ENCODE measurements at regions not wholly inside any gene's neighbourhood (a gene's known extent, or its start where the extent isn't known, plus 50 kb on each side); places are given as distances from the start of the nearest gene placed in this dataset.

DNA sequence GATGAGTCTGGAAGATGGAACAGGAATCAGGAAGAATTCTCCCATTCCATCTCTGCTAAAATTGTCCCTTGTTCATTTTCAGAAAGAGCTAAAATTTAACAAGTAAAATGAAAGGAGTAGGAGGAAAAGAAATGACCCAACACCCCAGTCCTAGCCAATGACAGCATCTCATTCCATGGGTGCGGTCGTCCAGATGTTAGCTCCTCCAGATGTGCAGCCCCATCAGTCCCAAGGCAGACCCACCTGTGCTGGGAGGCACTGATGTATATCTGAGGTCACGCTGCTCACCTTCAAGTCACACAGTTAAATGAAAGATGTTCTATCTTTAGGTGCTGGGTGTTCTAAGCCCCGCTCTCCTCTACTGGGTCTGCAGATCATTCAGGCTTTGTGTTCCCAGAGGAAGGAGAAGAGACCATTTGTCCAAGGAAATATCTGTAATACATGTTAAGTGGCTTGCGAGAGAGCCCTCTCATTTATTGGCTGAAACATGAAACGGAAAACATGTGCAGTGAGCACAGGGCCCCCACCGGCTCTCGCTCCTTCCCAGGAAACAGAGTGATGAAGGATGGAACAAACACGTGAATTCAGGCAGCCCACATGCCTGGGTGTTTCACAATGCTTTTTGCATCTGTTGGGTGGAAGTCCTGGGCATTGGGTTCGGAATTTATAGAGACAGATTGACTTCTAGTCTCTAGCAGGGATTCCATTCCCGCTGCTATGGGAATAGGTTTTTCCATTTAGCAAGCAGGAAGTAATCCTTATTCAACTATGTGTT lies 294.6 kb downstream of the NUAK1 start:
- Histone ChIP-seq H3K9me3 (ENCODE audit: control insufficient read depth, low read length) (no peaks in the 10 kb centered on the region), H3K36me3 (ENCODE audit: control insufficient read depth, insufficient read depth, low read length) (no peaks in the 10 kb centered on the region), H3K4me3 (ENCODE audit: insufficient read depth, low read depth, low read length) (no peak overlapping the region), H3K27ac (ENCODE audit: insufficient read depth, low read depth, low read length, poor library complexity, severe bottlenecking) (no peak overlapping the region), H3K27me3 (ENCODE audit: control insufficient read depth, insufficient read depth, low read length, poor library complexity, severe bottlenecking) (no peaks in the 10 kb centered on the region), H3K4me1 (ENCODE audit: control insufficient read depth, insufficient read depth, low read length) (no peaks in the 10 kb centered on the region)
- 93 to 95% methylated on average over 11 of the region's 11 CpGs for WGBS, 2 experiments

DNA sequence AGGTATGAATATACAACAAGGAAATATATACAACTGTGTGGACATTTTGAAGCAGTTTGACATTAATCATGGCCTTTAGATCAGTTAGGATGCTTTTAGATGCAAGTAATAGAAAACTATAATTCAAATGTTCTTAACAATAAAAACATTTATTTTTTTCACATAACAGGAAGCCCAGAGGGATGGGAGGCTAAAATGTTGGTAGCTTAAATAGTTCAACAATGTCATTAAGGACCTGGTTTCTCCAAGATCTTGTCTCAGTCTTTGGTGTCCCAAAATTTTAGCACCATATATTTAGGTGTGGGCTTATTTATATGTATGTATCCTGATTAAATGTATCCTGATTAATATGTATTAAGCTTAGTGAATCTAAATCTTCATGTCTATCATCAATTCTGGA lies 292.4 kb downstream of the NUAK1 start:
- H3K9me3 ChIP-seq (ENCODE audit: control insufficient read depth, low read length) = no peaks in the 10 kb centered on the region
- H3K27ac ChIP-seq (ENCODE audit: insufficient read depth, low read depth, low read length, poor library complexity, severe bottlenecking) = no peak overlapping the region
- H3K4me1 ChIP-seq (ENCODE audit: control insufficient read depth, insufficient read depth, low read length) = no peaks in the 10 kb centered on the region
- peaks cover 11% of the 10 kb centered on the region for H3K27me3 ChIP-seq (ENCODE audit: control insufficient read depth, insufficient read depth, low read length, poor library complexity, severe bottlenecking)
- no peaks in the 10 kb centered on the region for H3K36me3 ChIP-seq (ENCODE audit: control insufficient read depth, insufficient read depth, low read length)
- no peak overlapping the region for H3K4me3 ChIP-seq (ENCODE audit: insufficient read depth, low read depth, low read length)

DNA sequence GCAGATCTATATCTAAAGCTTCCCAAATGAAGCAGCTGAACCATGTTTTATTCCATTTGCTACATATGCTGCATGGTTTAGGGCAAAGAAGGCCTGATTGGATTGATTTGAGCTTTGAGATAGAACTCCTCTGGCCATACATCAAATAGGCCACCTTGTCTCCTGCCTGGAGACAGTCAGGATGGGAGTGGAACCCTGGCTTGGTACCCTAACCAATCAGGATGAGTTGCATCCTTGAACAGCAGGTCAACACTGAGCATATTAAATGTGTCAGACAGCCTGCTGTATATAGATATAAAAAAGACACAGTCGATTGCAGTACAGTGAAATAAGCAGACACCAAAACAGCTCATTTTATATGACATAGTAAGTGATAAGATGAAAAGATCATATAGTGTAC lies 291.7 kb downstream of the NUAK1 start:
- Histone ChIP-seq H3K36me3 (ENCODE audit: control insufficient read depth, insufficient read depth, low read length) (no peaks in the 10 kb centered on the region), H3K4me1 (ENCODE audit: control insufficient read depth, insufficient read depth, low read length) (no peaks in the 10 kb centered on the region), H3K9me3 (ENCODE audit: control insufficient read depth, low read length) (no peaks in the 10 kb centered on the region), H3K27ac (ENCODE audit: insufficient read depth, low read depth, low read length, poor library complexity, severe bottlenecking) (no peak overlapping the region), H3K27me3 (ENCODE audit: control insufficient read depth, insufficient read depth, low read length, poor library complexity, severe bottlenecking) (peaks cover 11% of the 10 kb centered on the region), H3K4me3 (ENCODE audit: insufficient read depth, low read depth, low read length) (no peak overlapping the region)
- 100% methylated on average over 1 of the region's 1 CpG; no CpG with 5 or more reads in 1 of the 2 experiments for WGBS, 2 experiments

DNA sequence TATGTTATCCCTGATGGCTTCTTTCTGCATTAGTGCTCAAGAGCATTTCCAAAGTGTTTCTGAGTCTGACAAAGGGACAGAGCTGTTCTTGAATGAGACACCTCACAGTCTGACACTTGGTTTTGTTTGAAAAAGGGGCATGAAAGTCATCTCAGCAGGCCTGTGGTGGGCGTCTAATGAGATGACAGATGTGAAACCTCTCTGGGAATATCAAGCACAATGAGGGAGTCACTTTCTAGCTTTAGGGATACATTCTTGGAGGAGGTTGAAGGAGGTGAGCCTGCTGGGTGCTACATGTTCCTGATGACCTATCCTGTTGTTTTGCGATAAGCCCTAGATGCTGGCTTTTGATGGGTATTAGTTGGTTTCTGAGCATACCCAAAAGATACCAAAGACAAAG lies 290.5 kb downstream of the NUAK1 start:
- no peaks in the 10 kb centered on the region for H3K9me3 ChIP-seq (ENCODE audit: control insufficient read depth, low read length)
- H3K36me3 ChIP-seq (ENCODE audit: control insufficient read depth, insufficient read depth, low read length) = no peaks in the 10 kb centered on the region
- no peaks in the 10 kb centered on the region for H3K4me1 ChIP-seq (ENCODE audit: control insufficient read depth, insufficient read depth, low read length)
- 61 to 69% methylated on average over 2 of the region's 2 CpGs for WGBS, 2 experiments
- no peak overlapping the region for H3K27ac ChIP-seq (ENCODE audit: insufficient read depth, low read depth, low read length, poor library complexity, severe bottlenecking)
- peaks cover 11% of the 10 kb centered on the region for H3K27me3 ChIP-seq (ENCODE audit: control insufficient read depth, insufficient read depth, low read length, poor library complexity, severe bottlenecking)
- H3K4me3 ChIP-seq (ENCODE audit: insufficient read depth, low read depth, low read length) = no peak overlapping the region

DNA sequence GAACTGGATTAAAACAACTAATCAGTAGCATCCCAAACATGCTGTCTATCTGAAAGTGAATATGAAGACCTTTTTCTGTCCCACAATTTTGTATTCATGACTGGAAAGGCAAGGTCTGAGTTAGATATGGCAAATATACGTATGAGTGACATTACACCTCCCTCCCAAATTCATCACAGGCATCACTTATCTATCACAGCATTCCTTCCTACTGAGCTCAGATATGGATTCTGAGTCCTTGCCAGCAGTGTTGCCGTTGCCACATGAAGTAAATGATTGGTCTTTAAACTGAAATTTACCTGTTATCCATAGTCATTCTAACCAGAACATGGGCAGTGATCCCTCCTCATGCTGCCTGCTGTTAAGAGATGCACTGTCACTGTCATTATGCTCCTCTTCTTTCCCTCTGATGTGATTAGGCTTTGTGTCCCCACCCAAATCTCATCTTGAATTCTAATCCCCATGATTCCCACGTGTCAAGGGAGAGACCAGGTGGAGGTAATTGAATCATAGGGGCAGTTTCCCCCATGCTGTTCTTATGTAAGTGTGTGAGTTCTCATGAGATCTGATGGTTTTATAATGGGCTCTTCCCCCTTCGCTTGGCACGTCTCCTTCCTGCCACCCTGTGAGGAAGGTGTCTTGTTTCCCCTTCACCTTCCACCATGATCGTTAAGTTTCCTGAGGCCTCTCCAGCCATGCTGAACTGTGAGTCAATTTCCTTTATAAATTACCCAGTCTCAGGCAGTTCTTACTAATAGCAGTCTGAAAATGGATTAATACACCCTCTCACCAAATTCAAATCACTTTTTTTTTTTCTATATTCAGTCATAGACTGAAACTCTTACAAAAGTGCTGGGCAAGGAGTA lies 288.4 kb downstream of the NUAK1 start:
- Histone ChIP-seq H3K4me3 (ENCODE audit: insufficient read depth, low read depth, low read length) (no peak overlapping the region), H3K36me3 (ENCODE audit: control insufficient read depth, insufficient read depth, low read length) (no peaks in the 10 kb centered on the region), H3K27ac (ENCODE audit: insufficient read depth, low read depth, low read length, poor library complexity, severe bottlenecking) (no peak overlapping the region), H3K27me3 (ENCODE audit: control insufficient read depth, insufficient read depth, low read length, poor library complexity, severe bottlenecking) (peaks cover 11% of the 10 kb centered on the region), H3K9me3 (ENCODE audit: control insufficient read depth, low read length) (no peaks in the 10 kb centered on the region), H3K4me1 (ENCODE audit: control insufficient read depth, insufficient read depth, low read length) (no peaks in the 10 kb centered on the region)
- 89 to 92% methylated on average over 6 of the region's 6 CpGs for WGBS, 2 experiments

DNA sequence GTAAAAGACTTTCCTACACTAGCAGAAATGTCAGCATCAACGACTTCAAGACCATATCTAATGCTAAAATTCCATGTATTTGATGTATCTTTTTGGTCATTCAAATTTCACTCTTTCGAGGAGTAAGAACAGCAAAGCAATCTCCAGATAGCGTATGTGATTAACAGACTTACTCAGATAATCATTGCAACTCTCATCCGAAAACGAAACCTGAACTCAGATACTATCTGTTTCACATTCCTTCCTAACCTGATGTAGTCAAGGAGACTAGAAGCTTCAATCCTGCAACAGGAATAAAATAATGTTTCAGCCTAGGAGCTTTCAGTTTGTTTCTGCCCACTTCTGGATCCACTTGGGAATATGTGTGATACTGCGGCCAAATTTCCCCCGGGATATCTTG lies 286.3 kb downstream of the NUAK1 start:
- Histone ChIP-seq H3K9me3 (ENCODE audit: control insufficient read depth, low read length) (no peaks in the 10 kb centered on the region), H3K27me3 (ENCODE audit: control insufficient read depth, insufficient read depth, low read length, poor library complexity, severe bottlenecking) (peaks cover 11% of the 10 kb centered on the region), H3K4me1 (ENCODE audit: control insufficient read depth, insufficient read depth, low read length) (no peaks in the 10 kb centered on the region), H3K36me3 (ENCODE audit: control insufficient read depth, insufficient read depth, low read length) (no peaks in the 10 kb centered on the region), H3K4me3 (ENCODE audit: insufficient read depth, low read depth, low read length) (no peak overlapping the region), H3K27ac (ENCODE audit: insufficient read depth, low read depth, low read length, poor library complexity, severe bottlenecking) (no peak overlapping the region)
- 92 to 95% methylated on average over 6 to 7 of the region's 7 CpGs for WGBS, 2 experiments

DNA sequence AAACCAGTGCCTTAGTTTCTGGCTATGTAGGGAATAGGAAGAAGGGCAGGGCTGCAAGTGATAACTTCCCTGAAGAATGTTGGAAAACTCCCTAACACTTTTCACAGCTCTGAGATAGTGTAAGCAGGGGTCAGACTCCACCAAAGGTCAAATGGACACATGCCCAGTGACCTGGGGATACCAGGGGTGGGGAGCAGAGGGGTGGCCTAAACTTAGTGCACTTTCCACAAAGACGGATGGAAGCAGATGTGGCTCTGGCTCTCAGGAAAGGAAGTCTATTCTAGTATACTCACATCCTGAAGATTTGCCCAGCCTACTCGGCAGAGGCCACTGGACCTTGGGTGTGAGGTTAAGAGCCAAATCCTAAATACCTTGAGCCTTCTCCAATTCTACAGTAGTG lies 285.8 kb downstream of the NUAK1 start:
- Histone ChIP-seq H3K27me3 (ENCODE audit: control insufficient read depth, insufficient read depth, low read length, poor library complexity, severe bottlenecking) (peaks cover 11% of the 10 kb centered on the region), H3K4me1 (ENCODE audit: control insufficient read depth, insufficient read depth, low read length) (no peaks in the 10 kb centered on the region), H3K27ac (ENCODE audit: insufficient read depth, low read depth, low read length, poor library complexity, severe bottlenecking) (no peak overlapping the region), H3K9me3 (ENCODE audit: control insufficient read depth, low read length) (no peaks in the 10 kb centered on the region), H3K36me3 (ENCODE audit: control insufficient read depth, insufficient read depth, low read length) (no peaks in the 10 kb centered on the region), H3K4me3 (ENCODE audit: insufficient read depth, low read depth, low read length) (no peak overlapping the region)
- 90 to 100% methylated on average over 2 of the region's 2 CpGs for WGBS, 2 experiments

DNA sequence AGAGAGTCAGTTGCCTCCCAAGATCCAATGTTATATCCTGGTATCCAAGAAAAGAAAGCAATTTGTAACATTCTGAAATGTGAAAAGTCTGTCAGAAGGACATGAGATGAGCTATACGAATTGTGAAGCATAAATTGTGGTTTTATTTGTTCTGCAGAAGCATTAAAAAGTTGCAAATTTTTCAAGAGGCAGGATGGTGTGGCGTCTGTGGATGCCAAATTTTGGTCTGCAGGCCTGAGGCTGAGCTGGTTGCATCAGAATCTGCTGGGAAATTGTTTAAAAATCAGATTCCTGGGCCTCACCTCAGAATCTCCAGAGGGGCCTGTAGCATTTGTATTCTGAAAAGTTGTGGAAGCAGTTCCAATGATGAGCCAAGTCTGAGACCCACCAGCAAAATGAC lies 284.7 kb downstream of the NUAK1 start:
- Histone ChIP-seq H3K27me3 (ENCODE audit: control insufficient read depth, insufficient read depth, low read length, poor library complexity, severe bottlenecking) (peaks cover 11% of the 10 kb centered on the region), H3K4me1 (ENCODE audit: control insufficient read depth, insufficient read depth, low read length) (no peaks in the 10 kb centered on the region), H3K9me3 (ENCODE audit: control insufficient read depth, low read length) (no peaks in the 10 kb centered on the region), H3K4me3 (ENCODE audit: insufficient read depth, low read depth, low read length) (no peak overlapping the region), H3K27ac (ENCODE audit: insufficient read depth, low read depth, low read length, poor library complexity, severe bottlenecking) (no peak overlapping the region), H3K36me3 (ENCODE audit: control insufficient read depth, insufficient read depth, low read length) (no peaks in the 10 kb centered on the region)
- 92 to 94% methylated on average over 2 of the region's 2 CpGs for WGBS, 2 experiments

DNA sequence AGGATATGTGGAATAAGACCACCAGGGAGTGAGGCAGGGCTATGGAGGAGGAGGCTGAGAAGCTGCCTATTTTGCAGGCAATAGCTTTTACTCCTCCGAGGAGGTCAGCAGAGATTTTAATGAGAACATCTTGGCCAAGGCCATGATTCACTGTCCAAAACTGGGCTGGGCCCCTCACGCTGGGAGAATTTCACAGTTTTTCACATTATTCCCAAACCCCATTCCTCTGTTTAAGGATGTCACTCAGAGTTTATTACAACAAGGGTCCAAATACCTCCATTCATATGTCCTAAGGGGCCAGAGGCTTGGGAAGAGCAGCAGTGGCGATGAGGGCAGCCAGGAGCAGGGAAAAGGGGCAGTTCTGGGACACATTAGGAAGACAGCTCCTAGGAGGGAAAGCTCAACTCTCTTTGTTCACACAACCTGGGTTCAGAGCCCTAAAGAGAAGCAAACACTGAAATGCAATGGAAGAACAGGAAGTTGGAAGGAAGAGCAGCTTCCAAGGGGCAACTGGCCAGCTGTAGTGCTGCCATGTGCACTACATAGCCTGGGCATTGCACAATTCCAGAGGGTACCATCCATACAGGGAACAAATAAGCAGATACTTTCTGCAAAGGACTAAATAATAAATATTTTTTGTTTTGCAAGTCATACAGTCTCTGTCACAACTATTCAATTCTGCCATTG lies 283.2 kb downstream of the NUAK1 start:
- 91 to 94% methylated on average over 3 of the region's 3 CpGs for WGBS, 2 experiments
- no peaks in the 10 kb centered on the region for H3K36me3 ChIP-seq (ENCODE audit: control insufficient read depth, insufficient read depth, low read length)
- H3K27ac ChIP-seq (ENCODE audit: insufficient read depth, low read depth, low read length, poor library complexity, severe bottlenecking) = no peak overlapping the region
- H3K27me3 ChIP-seq (ENCODE audit: control insufficient read depth, insufficient read depth, low read length, poor library complexity, severe bottlenecking) = peaks cover 3% of the 10 kb centered on the region
- no peaks in the 10 kb centered on the region for H3K4me1 ChIP-seq (ENCODE audit: control insufficient read depth, insufficient read depth, low read length)
- H3K9me3 ChIP-seq (ENCODE audit: control insufficient read depth, low read length) = no peaks in the 10 kb centered on the region
- no peak overlapping the region for H3K4me3 ChIP-seq (ENCODE audit: insufficient read depth, low read depth, low read length)

DNA sequence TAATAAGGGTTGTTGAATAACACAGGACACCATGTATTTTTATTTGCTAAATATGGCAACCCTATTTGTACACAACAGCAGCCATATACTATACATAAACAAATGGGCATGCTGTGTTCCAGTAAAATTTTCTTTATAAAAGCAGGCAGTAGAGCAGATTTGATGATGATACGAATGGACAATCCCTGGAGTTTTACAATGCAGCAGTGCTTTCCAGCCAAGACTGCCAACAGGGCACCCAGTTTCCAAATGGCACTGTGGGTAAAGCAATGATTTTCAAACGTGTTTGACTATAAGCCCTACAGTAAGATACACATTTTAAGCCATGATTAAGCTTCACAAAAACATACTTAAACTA lies 282.7 kb downstream of the NUAK1 start:
- Histone ChIP-seq H3K4me1 (ENCODE audit: control insufficient read depth, insufficient read depth, low read length) (no peaks in the 10 kb centered on the region), H3K27me3 (ENCODE audit: control insufficient read depth, insufficient read depth, low read length, poor library complexity, severe bottlenecking) (no peaks in the 10 kb centered on the region), H3K4me3 (ENCODE audit: insufficient read depth, low read depth, low read length) (no peak overlapping the region), H3K27ac (ENCODE audit: insufficient read depth, low read depth, low read length, poor library complexity, severe bottlenecking) (no peak overlapping the region), H3K36me3 (ENCODE audit: control insufficient read depth, insufficient read depth, low read length) (no peaks in the 10 kb centered on the region), H3K9me3 (ENCODE audit: control insufficient read depth, low read length) (no peaks in the 10 kb centered on the region)
- 90 to 92% methylated on average over 2 of the region's 2 CpGs for WGBS, 2 experiments
